ENCODE measurements at regions not wholly inside any gene's neighbourhood (a gene's known extent, or its start where the extent isn't known, plus 50 kb on each side); places are given as distances from the start of the nearest gene placed in this dataset.
A peak's percentile ranks its signal among the peaks of the same experiment; 100 is the strongest.

DNA sequence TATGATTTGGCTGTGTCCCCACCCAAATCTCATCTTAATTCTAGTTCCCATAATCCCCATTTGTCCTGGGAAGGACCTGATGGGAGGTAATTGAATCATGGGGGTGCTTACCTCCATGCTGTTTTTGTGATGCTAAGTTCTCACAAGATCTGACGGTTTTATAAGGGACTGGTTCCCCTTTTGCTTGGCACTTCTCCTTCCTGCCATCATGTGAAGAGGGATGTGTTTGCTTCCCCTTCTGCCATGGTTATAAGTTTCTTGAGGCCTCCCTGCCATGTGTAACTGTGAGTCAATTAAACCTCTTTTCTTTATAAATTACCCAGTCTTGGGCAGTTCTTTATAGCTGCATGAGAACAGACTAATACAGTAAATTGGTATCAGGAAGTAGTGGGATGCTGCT is 114.1 kb downstream of the ZNF648 start:
- H4K20me1 ChIP-seq (ENCODE audit: insufficient read depth, low read length), result no peaks in the 10 kb centered on the region
- no peaks in the 10 kb centered on the region for H3K9me3 ChIP-seq (replicated peaks; ENCODE audit: insufficient read depth, low read length)
- no peaks in the 10 kb centered on the region for H3K79me2 ChIP-seq (ENCODE audit: low read length)
- H3K4me3 ChIP-seq (ENCODE audit: low read length), result no peak overlapping the region
- no peaks in the 10 kb centered on the region for H3F3A ChIP-seq (ENCODE audit: insufficient read depth, low read length)
- TF ChIP-seq, protein P1, sequence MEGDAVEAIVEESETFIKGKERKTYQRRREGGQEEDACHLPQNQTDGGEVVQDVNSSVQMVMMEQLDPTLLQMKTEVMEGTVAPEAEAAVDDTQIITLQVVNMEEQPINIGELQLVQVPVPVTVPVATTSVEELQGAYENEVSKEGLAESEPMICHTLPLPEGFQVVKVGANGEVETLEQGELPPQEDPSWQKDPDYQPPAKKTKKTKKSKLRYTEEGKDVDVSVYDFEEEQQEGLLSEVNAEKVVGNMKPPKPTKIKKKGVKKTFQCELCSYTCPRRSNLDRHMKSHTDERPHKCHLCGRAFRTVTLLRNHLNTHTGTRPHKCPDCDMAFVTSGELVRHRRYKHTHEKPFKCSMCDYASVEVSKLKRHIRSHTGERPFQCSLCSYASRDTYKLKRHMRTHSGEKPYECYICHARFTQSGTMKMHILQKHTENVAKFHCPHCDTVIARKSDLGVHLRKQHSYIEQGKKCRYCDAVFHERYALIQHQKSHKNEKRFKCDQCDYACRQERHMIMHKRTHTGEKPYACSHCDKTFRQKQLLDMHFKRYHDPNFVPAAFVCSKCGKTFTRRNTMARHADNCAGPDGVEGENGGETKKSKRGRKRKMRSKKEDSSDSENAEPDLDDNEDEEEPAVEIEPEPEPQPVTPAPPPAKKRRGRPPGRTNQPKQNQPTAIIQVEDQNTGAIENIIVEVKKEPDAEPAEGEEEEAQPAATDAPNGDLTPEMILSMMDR (IDR thresholded peaks at IDR 0.05; ENCODE audit: low read length), result no peak
- TF ChIP-seq EZH2 (optimal IDR thresholded peaks at IDR 0.05; ENCODE audit: low read depth, low read length) (no peak), EZH2phosphoT487 (IDR thresholded peaks at IDR 0.05; ENCODE audit: low read length) (no peak)
- no peak overlapping the region for H3K9ac ChIP-seq (ENCODE audit: low read length)
- DNase-seq, result no peak
- no peaks in the 10 kb centered on the region for H3K27me3 ChIP-seq (replicated peaks; ENCODE audit: insufficient read depth, low read length)
- H3K36me3 ChIP-seq (replicated peaks; ENCODE audit: insufficient read depth, low read length), result no peaks in the 10 kb centered on the region
- H3K4me1 ChIP-seq (ENCODE audit: low read length), result no peaks in the 10 kb centered on the region
- no peak overlapping the region for H3K4me2 ChIP-seq (ENCODE audit: low read depth, low read length)
- H3K27ac ChIP-seq (ENCODE audit: low read length), result no peak overlapping the region
- no peaks in the 10 kb centered on the region for H3K9me2 ChIP-seq (replicated peaks; ENCODE audit: insufficient read depth, low read length)
- no peak overlapping the region for H2AFZ ChIP-seq (ENCODE audit: low read length)

DNA sequence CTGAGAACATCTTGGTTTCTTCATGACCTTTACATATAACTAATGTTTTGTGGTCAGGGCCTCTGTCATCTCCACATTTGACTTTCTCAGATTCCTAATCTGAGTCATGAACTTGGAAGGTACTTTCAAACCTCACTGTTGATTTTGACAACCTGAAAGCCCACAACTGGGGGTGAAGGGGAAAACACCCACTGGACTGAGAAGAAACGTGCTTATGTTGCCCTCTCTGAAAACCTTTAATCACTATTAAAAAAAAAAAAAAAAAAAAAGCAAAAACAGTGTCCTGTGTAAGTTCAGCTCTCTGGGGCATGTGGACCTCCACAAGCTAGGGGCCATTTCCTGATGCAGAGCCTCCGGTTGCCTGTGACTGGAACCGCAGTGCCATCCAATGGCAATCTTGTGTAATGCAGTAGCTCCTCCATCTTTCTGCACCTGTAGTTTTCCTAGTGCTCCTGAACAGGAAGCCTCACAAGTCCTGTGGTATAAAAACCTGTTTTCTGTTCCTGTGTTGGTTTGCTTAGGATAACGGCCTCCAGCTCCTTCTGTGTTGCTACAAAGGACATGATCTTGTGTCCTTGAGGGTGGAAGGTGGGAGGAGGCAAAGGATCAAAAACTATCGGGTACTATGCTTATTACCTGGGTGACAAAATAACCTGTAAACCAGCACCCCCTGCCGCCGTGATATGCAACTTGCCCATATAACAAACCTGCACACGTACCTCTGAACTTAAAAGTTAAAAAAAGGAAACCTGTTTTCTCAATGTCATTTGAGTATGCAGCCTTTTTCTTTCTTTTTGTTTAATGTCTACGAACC is 124.5 kb downstream of the ZNF648 start:
- H2AFZ ChIP-seq (ENCODE audit: low read length), result peak overlapping the region; percentile 87
- H3K9ac ChIP-seq (ENCODE audit: low read length), result no peak overlapping the region; the same call in 1 of the 2 replicates
- no peak overlapping the region for H3K27ac ChIP-seq (ENCODE audit: low read length)
- peaks cover 5% of the 10 kb centered on the region; the same call in 1 of the 2 replicates for H3K4me1 ChIP-seq (ENCODE audit: low read length)
- peak overlapping the region; percentile 57 for H3K4me3 ChIP-seq (ENCODE audit: low read length)
- H3K79me2 ChIP-seq (ENCODE audit: low read length), result no peaks in the 10 kb centered on the region
- DNase-seq, result peak; percentile 86
- no peaks in the 10 kb centered on the region for H3K27me3 ChIP-seq (replicated peaks; ENCODE audit: insufficient read depth, low read length)
- H3F3A ChIP-seq (ENCODE audit: insufficient read depth, low read length), result no peaks in the 10 kb centered on the region; the same call in 1 of the 2 replicates
- H3K36me3 ChIP-seq (replicated peaks; ENCODE audit: insufficient read depth, low read length), result no peaks in the 10 kb centered on the region
- H3K4me2 ChIP-seq (ENCODE audit: low read depth, low read length), result peak overlapping the region; percentile 88
- H4K20me1 ChIP-seq (ENCODE audit: insufficient read depth, low read length), result no peaks in the 10 kb centered on the region
- no peaks in the 10 kb centered on the region for H3K9me2 ChIP-seq (replicated peaks; ENCODE audit: insufficient read depth, low read length)
- TF ChIP-seq, protein P1 (IDR thresholded peaks at IDR 0.05; ENCODE audit: low read length), result peak; percentile 91
- no peak for TF ChIP-seq EZH2 (optimal IDR thresholded peaks at IDR 0.05; ENCODE audit: low read depth, low read length)
- TF ChIP-seq EZH2phosphoT487 (IDR thresholded peaks at IDR 0.05; ENCODE audit: low read length), result no peak
- H3K9me3 ChIP-seq (replicated peaks; ENCODE audit: insufficient read depth, low read length), result no peaks in the 10 kb centered on the region

DNA sequence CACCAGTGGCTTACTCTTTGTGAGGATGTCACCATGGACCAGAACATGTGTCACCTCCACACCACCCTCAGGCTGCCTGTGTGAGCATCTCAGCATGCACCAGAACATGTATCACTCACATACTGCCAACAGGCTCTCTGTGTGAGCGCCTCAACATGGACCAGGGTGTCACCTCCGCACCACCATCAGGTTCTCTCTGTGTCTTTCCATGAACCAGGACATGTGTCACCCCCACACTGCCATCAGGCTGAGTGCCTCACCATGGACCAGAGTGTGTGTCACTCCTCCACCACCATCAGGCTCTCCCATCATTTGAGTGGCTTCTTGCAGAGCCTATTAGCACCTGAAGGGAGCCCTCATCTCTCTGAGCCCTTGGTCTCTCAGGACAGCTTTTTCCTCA is 125.2 kb downstream of the ZNF648 start:
- Histone ChIP-seq H3K27me3 (replicated peaks; ENCODE audit: insufficient read depth, low read length) (no peaks in the 10 kb centered on the region), H3K4me2 (ENCODE audit: low read depth, low read length) (no peak overlapping the region), H3K4me3 (ENCODE audit: low read length) (no peak overlapping the region), H3F3A (ENCODE audit: insufficient read depth, low read length) (no peaks in the 10 kb centered on the region; the same call in 1 of the 2 replicates), H3K79me2 (ENCODE audit: low read length) (no peaks in the 10 kb centered on the region), H2AFZ (ENCODE audit: low read length) (peak overlapping the region; percentile 87; the same call in 1 of the 2 replicates), H3K36me3 (replicated peaks; ENCODE audit: insufficient read depth, low read length) (no peaks in the 10 kb centered on the region), H3K9ac (ENCODE audit: low read length) (no peak overlapping the region), H3K4me1 (ENCODE audit: low read length) (peaks cover 5% of the 10 kb centered on the region; the same call in 1 of the 2 replicates), H3K9me2 (replicated peaks; ENCODE audit: insufficient read depth, low read length) (no peaks in the 10 kb centered on the region), H4K20me1 (ENCODE audit: insufficient read depth, low read length) (no peaks in the 10 kb centered on the region), H3K27ac (ENCODE audit: low read length) (no peak overlapping the region), H3K9me3 (replicated peaks; ENCODE audit: insufficient read depth, low read length) (no peaks in the 10 kb centered on the region)
- DNase-seq, result no peak
- no peak for TF ChIP-seq EZH2 (optimal IDR thresholded peaks at IDR 0.05; ENCODE audit: low read depth, low read length)
- TF ChIP-seq, protein P1 (IDR thresholded peaks at IDR 0.05; ENCODE audit: low read length), result no peak

All from MM.1S (cell line).